Iris pigment epithelial cell (primary cell): ENCODE measurements at regions not wholly inside any gene's neighbourhood (a gene's known extent, or its start where the extent isn't known, plus 50 kb on each side); places are given as distances from the start of the nearest gene placed in this dataset.
A peak's percentile ranks its signal among the peaks of the same experiment; 100 is the strongest.
"Not testable (repeated sequence)": the region's sequence is repeated elsewhere in the genome, so short reads cannot be mapped to it uniquely, and the experiment has no call there.

Experiments
- DNase-seq: peaks from one replicate; pipeline ENCODE4 v3.0.0-alpha.2; 2011; ENCODE audit warnings: low read depth

- no peak for DNase-seq
These were observed 446.3 kb downstream of the PREX1 start for GRCh38 chr20:48381353-48382120.

- DNase-seq = no peak
These were observed 447.1 kb downstream of the PREX1 start for GRCh38 chr20:48380661-48381060.

- DNase-seq = no peak
These were observed 448.7 kb downstream of the PREX1 start for GRCh38 chr20:48378976-48379675.

DNA sequence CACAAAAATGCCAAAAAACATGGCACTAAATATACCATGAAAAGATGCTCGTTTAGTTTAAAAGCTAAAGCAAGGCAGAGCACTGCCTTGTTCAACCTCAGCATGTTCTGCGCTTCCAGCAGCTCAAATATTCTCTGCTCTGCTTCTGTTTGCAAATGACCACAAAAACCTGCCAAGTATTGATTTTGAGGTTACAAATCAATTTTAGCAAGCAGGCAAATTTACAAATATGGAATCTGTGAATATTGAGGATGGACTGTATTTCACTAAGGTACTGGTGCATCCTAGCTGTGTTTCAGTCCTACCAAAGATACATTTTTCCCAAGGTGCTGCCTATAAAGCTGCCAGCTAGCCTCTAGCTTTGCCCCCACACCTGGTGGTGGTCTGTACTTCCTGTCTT, 449.9 kb downstream of the PREX1 start:
- DNase-seq = no peak

GRCh38 chr20:48375804-48376203, 452.0 kb downstream of the PREX1 start:
- DNase-seq = no peak

DNA sequence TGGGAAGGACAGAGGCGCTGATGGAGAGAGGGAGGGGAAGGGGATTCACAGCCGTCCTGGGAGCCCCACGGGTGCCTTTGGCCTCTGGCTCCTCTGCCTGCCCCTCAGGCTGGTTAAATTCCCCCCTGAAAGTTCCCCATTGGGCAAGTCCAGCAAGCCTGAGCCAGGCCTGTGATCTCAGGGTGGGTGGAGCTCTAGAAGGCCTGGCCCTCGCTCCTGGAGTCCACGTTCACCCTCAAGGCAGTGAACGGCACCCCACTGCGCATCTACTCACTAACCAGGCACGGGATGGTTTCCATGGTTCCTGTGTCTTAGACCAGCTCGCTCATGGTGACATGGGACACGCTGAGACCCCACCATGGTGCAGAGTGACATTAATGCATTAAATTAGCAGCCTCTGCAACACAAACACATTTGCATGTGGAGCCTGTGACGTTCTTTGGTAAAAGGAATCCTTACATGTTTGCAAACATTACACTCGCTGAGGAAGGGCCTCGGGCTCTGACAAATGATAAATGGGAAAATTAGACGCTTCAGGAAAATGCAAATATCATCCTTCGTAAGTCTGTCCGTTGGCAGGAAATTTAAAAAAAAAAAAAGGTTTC, 452.7 kb downstream of the PREX1 start:
- no peak for DNase-seq

DNA sequence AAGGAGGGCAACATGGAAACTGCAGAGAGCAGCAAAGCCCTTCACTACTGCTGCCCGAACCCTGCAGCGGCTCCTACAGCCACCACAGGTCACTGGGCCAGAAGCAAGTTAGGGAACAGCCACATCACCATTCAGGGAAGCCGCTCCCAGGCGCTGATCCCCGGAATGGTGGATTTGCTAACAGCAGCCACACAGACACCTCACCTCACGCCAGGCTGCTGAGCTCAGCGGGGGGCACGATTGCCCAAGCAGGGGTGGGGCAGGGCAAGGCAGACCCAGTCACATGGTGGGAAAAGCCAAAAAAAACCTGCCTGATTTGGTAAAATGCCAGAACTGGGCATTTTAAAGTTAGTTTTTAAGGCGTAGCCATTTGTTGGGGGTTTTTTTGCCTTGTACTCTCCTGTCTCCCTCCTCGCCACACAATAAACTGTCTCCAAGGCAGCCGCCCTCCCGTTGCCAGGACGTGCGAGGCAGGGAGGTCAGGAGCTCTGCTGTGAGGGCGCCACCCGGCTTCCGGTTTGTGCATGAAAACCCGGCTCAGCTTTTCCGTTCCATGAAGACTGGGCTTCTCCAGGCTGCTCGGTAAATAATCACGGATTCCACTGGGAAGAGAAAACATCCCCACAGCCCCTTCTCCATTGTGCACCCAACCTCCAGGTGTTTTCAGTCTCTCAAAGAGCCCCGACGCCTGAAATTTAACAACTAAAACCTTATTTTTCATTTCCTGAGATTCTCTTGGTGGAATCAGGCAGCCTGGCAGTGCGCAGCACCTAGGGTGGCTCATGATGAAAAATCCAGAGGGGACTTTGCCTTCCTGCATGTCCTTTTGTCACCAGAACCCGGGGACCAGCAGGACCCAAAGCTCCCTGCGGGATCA, 453.5 kb downstream of the PREX1 start:
- DNase-seq = peak; percentile 27

DNA sequence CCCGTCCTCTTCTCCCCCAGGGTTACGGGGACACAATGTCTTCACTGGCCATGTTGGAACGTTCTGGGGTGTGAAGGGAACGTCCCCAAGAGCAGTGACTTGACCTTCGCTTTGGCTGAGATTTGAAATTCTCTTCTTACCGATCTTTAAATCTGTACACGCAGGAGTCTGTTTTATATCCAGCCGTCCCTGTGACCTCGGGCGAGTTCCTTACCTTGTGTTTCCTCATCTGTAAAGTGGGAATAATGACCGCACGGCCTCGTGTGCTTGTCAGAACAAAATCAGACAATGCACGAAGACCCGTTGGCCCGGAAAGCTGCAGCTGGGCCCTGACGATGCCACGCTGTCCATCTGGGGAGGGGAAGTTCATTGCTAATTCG, 454.3 kb downstream of the PREX1 start:
- no peak for DNase-seq

DNA sequence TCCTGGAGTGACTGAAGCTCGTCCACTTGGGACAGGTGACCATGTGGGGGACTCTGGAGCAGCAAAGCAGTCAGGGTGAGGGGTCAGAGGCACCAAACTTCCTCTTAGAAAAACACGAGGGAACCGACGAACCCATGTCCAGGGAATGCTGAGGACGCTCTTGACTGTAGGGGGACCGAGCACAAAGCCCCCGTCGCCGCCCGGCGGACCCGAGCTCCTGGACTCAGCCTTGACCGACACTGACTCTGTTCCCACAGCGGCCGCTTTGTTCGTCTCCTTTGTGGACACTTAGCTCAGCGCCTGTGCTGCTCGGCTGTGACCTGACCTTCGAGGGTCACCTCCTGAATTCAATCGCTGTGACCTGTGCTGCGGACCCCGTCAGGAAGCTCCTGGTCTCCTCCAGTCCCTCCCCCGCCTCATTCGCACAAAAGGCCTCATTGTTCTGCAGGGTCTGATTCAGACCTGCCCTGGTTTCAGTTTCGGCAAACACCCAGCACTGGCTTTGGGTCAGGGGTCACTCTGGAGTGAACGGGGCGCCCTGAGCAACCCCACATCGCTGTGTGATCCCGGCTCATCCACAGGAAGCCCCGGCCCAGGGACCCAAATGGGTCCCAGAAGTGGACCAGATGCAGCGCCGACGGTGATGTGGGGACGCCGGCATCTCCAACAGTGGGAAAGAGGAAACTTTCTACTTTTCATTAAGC, 454.8 kb downstream of the PREX1 start:
- not testable (repeated sequence) for DNase-seq

DNA sequence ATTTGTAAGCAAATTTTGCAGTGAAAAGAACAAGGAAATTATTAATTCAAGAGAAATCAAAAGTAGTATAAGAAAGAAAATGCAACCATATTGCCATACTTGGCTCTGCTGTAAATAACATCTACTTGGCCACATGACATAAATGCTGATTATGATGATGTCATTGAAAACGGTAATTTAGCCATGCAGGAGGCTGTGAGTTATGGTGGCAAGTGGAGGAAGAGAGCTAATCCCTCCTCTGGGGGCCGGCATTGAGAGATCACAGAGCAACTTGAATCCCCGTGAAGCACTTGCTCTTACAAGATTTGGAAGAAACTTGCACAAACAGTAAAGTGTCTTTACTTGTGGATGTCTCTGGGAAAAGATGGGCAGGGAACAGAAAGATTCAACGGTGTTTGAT, 456.6 kb downstream of the PREX1 start:
- no peak for DNase-seq

DNA sequence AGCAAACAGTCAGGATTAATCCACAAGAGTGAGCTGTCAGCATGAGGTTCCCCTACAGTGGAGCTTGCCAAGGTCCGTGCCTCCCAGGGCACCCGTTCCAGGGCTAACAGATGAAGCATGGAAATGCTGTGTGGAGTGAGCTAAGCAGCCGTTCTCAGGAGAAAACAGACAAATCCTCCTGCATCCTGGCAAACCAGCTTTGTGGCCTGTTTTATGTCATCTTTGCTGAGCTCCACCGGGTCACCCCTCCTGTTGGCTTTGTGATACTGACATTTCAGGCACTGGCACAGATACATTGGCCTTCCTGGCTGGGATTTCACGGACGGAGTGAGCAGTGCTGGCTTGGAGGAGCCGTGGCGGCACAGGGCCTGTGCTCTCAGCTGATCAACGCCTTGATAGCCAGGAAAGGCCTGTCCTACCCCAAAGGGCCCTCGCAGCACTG, 459.2 kb downstream of the PREX1 start:
- DNase-seq = not testable (repeated sequence)

DNA sequence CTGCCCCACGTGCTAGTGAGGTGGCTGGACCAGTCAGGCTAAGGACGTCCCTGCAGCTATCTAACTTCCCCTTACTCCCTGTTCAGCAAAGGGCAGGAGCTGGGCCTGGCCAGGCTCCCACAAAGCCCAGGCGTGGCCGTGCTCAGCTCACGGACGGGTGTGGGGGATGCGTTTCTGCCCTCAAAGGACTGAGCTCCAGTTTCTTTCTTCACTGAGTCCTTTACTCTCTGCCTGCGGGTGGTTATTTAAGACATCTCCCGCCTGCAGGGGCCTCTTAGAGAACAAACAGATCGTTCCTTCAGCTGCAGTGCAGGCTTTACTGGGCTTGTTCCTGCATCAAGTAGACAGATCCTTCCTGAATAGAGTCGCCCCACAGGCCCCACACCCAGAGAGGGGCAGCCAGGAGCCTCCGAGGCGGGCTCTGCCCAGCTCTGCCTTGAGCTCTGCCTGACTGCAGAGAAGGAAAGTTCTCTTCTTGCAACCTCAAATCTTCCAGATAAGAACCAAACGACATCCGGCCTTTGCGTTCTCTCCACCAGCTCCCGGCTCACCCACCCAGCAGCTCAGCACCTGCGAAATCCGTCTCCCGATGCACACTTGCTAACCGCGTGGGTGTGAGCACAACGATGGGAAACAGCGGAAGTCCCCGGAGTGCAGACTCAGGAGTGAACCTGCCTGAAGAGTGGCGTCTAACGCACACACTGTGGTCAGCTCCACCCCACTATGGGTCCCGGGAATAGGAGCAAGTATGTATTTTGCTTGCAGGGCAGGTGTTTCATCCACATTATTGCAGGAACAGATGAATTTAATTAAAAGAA, 460.0 kb downstream of the PREX1 start:
- not testable (repeated sequence) for DNase-seq

- DNase-seq = no peak
These were observed 461.6 kb downstream of the PREX1 start for GRCh38 chr20:48366230-48366629.

DNA sequence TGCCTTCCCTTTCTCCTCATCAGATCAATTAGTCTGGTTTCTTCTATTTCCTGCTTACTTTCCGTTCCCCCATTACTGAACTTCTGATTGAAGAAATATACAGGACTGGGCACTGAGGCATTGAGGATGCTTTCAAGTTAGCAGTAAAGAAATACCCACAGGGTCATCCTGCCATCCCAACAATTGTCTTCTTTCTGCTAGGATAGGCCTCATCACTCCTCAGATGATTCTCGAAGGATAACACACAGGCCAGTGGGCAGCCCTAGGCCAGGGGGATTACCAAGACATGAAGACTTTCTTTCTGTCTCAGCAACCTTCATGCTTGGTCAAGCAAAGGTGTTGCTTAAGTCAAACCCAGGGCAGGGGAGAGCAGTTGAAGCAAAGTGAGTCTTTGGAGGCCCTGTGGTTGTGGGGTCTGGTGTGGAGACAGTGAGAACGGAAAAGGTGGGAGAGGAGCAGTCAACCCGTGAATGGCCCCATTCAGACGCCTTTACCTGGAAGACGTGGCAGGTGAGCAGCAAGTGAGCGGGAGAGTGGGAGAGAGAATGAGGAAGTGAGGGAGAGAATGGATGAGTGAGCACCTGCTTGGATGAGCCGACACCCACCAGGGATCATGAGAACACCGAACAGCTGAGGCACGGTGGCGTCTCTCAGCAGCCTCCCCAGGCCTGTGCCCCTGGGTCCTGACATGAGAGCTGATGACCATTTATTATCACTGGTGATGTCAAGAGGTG, 462.9 kb downstream of the PREX1 start:
- DNase-seq = no peak

- DNase-seq = no peak
These were observed 463.7 kb downstream of the PREX1 start for GRCh38 chr20:48364055-48364454.

- DNase-seq = no peak
These were observed 467.3 kb downstream of the PREX1 start for GRCh38 chr20:48360342-48360975.

DNA sequence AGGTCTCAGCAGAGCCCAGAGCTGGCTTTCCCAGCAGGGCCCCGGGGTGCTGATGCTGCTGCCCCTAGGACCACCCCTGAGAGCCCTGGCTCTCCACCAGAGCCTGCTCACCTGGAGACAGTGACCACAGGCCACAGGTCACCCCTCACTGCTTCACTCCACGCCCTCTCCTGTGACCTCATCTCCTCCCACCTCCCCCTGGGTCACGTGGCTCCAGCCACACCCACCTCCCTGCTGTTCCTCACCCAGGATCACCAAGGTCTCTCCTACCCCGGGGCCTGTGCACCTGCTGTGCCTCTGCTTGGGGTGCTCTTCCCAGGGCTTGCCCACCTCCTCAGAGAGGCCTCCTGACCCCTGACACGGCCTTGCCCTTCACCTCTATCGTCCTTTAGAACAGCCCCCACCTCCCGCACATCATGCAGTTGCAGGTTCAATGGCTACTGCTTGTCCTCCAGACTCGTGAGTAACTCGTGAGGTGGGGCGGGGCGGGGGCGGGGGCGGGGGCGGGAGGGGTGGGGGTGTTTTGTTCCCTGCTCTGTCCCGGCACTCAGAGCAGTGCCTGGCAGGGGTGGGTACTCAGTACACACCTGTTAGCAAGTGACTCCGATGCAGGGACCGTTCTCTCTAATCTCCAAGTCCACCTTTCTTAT, 468.0 kb downstream of the PREX1 start:
- no peak for DNase-seq

DNA sequence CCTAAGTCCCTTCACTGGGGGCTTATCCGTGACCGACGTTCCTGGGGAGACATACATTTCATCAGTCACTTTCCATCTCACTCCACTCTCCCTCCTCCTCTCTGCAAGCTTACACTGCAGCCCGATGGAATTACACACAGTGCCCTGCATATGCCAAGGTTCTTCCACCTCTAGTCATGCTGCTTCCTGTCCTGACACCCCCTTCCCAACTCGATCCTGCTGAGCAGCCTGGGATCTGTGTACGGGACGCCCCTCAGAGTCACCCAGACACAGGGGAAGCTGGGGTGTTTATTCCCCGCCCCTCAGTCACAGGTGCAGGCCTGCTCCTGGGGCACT, 468.8 kb downstream of the PREX1 start:
- DNase-seq = not testable (repeated sequence)
